ENCODE measurements at regions not wholly inside any gene's neighbourhood (a gene's known extent, or its start where the extent isn't known, plus 50 kb on each side); places are given as distances from the start of the nearest gene placed in this dataset.

- TF ChIP-seq POLR2A (IDR thresholded peaks at IDR 0.05): no peak
- TF ChIP-seq, protein P1, sequence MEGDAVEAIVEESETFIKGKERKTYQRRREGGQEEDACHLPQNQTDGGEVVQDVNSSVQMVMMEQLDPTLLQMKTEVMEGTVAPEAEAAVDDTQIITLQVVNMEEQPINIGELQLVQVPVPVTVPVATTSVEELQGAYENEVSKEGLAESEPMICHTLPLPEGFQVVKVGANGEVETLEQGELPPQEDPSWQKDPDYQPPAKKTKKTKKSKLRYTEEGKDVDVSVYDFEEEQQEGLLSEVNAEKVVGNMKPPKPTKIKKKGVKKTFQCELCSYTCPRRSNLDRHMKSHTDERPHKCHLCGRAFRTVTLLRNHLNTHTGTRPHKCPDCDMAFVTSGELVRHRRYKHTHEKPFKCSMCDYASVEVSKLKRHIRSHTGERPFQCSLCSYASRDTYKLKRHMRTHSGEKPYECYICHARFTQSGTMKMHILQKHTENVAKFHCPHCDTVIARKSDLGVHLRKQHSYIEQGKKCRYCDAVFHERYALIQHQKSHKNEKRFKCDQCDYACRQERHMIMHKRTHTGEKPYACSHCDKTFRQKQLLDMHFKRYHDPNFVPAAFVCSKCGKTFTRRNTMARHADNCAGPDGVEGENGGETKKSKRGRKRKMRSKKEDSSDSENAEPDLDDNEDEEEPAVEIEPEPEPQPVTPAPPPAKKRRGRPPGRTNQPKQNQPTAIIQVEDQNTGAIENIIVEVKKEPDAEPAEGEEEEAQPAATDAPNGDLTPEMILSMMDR (IDR thresholded peaks at IDR 0.05): no peak
- no peak for TF ChIP-seq EP300 (IDR thresholded peaks at IDR 0.05)
These were observed 119.5 kb upstream of the SNTG2 start for GRCh38 chr2:831225-831536.
